Osteoblast (primary cell): ENCODE measurements at regions not wholly inside any gene's neighbourhood (a gene's known extent, or its start where the extent isn't known, plus 50 kb on each side); places are given as distances from the start of the nearest gene placed in this dataset.
"Not testable (repeated sequence)": the region's sequence is repeated elsewhere in the genome, so short reads cannot be mapped to it uniquely, and the experiment has no call there.

Experiments used
- DNase-seq: peaks from one replicate; pipeline ENCODE4 v3.0.0; 2011; ENCODE audit warnings: low spot score, mixed read lengths; ENCODE audit not compliant: insufficient read length; ENCODE audit errors: missing footprints
- H2AFZ ChIP-seq: 2 replicates; pipeline ENCODE4 v1.6.0; 2011; ENCODE audit warnings: mild to moderate bottlenecking, low read length
- H3K27ac ChIP-seq: 2 replicates; pipeline ENCODE4 v1.5.1; 2011; ENCODE audit warnings: mild to moderate bottlenecking, low read depth, low read length, moderate library complexity
- H3K27me3 ChIP-seq: 2 replicates; pipeline ENCODE4 v1.6.0; 2012; ENCODE audit warnings: mild to moderate bottlenecking, control low read depth, inconsistent platforms, low read length, moderate library complexity; ENCODE audit not compliant: insufficient read depth
- H3K36me3 ChIP-seq: 2 replicates; pipeline ENCODE4 v1.5.1; 2011; ENCODE audit warnings: mild to moderate bottlenecking, low read length, control low read depth, moderate library complexity; ENCODE audit not compliant: insufficient read depth
- H3K4me1 ChIP-seq: 2 replicates; pipeline ENCODE4 v1.5.1; 2011; ENCODE audit warnings: mild to moderate bottlenecking, low read length, control low read depth, moderate library complexity; ENCODE audit not compliant: insufficient read depth
- H3K4me2 ChIP-seq: 2 replicates; pipeline ENCODE4 v1.6.0; 2011; ENCODE audit warnings: mild to moderate bottlenecking, low read length; ENCODE audit not compliant: insufficient read depth
- H3K4me3 ChIP-seq: fragments of 200-600 bp; sonication (generic); 3 replicates; pipeline ENCODE4 v1.5.1; 2012; ENCODE audit warnings: mild to moderate bottlenecking, low read length, inconsistent platforms; ENCODE audit not compliant: insufficient read depth
- H3K79me2 ChIP-seq: 2 replicates; pipeline ENCODE4 v1.6.0; 2012; ENCODE audit warnings: mild to moderate bottlenecking, low read length, control low read depth, inconsistent platforms; ENCODE audit not compliant: insufficient read depth
- H3K9me3 ChIP-seq: 2 replicates; pipeline ENCODE4 v1.5.1; 2011; ENCODE audit warnings: low read depth, low read length, control low read depth
- H4K20me1 ChIP-seq: 2 replicates; pipeline ENCODE4 v1.6.0; 2012; ENCODE audit warnings: mild to moderate bottlenecking, low read length, control low read depth; ENCODE audit not compliant: insufficient read depth
- TF ChIP-seq, protein P1 (sequence below): IDR thresholded peaks from 2 replicates; pipeline ENCODE4 v1.5.1; 2011; ENCODE audit warnings: mild to moderate bottlenecking, low read depth, low read length, moderate library complexity; ENCODE audit errors: extremely low read depth

DNA sequence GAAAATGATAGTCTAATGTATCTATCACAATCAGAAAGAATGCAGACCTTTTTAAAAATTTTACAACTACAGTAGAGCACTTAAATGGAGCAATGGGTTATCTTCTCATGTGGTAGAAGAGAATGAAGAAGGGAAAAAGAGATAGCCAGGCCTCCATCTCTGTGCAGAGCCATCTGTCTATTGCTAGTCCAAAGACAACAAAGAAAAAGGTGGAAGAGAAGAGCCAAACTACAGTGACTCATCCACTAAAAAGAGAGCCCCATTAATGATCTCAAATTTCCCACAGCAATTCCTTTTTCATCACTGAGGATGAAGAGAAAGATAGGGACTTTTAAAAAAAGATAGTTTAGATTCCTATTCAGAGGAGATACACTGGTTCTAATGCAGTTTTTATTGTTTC lies 232.9 kb downstream of the ATXN7L3B start:
- H3K27ac ChIP-seq, result no peak overlapping the region
- no peaks in the 10 kb centered on the region for H4K20me1 ChIP-seq
- TF ChIP-seq, protein P1, sequence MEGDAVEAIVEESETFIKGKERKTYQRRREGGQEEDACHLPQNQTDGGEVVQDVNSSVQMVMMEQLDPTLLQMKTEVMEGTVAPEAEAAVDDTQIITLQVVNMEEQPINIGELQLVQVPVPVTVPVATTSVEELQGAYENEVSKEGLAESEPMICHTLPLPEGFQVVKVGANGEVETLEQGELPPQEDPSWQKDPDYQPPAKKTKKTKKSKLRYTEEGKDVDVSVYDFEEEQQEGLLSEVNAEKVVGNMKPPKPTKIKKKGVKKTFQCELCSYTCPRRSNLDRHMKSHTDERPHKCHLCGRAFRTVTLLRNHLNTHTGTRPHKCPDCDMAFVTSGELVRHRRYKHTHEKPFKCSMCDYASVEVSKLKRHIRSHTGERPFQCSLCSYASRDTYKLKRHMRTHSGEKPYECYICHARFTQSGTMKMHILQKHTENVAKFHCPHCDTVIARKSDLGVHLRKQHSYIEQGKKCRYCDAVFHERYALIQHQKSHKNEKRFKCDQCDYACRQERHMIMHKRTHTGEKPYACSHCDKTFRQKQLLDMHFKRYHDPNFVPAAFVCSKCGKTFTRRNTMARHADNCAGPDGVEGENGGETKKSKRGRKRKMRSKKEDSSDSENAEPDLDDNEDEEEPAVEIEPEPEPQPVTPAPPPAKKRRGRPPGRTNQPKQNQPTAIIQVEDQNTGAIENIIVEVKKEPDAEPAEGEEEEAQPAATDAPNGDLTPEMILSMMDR, result no peak
- DNase-seq, result no peak
- H3K4me1 ChIP-seq, result no peaks in the 10 kb centered on the region
- H3K4me3 ChIP-seq, result no peak overlapping the region
- no peaks in the 10 kb centered on the region for H3K79me2 ChIP-seq
- no peak overlapping the region for H2AFZ ChIP-seq
- no peaks in the 10 kb centered on the region for H3K36me3 ChIP-seq
- H3K4me2 ChIP-seq, result no peak overlapping the region
- no peaks in the 10 kb centered on the region for H3K27me3 ChIP-seq
- H3K9me3 ChIP-seq, result no peaks in the 10 kb centered on the region

DNA sequence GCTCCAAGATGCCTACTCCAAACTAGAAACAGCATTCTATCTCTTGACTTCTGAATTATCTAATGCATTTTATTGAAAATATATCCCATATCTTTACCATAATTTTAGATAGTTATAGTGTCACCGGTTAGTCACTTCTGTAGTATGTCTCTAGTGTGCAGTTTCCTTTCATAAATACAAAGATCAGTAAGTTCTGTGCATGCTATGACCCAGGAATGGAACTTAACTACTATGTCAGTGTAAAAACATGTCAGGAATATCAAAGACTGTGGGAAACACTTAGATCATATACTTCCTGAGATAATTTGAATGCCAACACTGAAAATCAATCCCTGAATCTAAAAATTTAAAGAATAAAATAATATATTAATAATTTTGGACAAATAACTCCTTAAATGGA lies 237.6 kb downstream of the ATXN7L3B start:
- TF ChIP-seq, protein P1, result no peak
- H3K27ac ChIP-seq, result no peak overlapping the region
- no peak overlapping the region for H2AFZ ChIP-seq
- H3K27me3 ChIP-seq, result no peaks in the 10 kb centered on the region
- H3K79me2 ChIP-seq, result no peaks in the 10 kb centered on the region
- H3K36me3 ChIP-seq, result no peaks in the 10 kb centered on the region
- peaks cover 6% of the 10 kb centered on the region for H3K4me1 ChIP-seq
- no peaks in the 10 kb centered on the region for H4K20me1 ChIP-seq
- no peak for DNase-seq
- H3K4me2 ChIP-seq, result no peak overlapping the region
- no peaks in the 10 kb centered on the region for H3K9me3 ChIP-seq
- no peak overlapping the region for H3K4me3 ChIP-seq

DNA sequence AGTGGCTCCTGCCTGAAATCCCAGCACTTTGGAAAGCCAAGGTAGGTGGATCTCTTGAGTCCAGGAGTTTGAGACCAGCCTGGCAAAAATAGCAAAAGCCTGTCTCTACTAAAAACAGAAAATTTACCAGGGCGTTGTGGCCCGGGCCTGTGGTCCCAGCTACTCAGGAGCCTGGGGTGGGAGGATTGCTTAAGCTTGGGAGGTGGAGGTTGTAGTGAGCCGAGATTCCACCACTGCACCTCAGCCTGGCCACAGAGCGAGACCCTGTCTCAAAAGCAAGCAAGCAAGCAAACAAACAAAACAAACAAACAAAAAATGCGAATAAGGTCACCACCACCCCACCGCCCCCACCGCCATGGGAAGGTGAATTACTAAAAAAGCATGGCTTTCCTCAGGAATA lies 238.7 kb downstream of the ATXN7L3B start:
- no peak overlapping the region for H2AFZ ChIP-seq
- peaks cover 16% of the 10 kb centered on the region for H3K4me1 ChIP-seq
- no peak overlapping the region for H3K4me3 ChIP-seq
- H3K4me2 ChIP-seq, result no peak overlapping the region
- DNase-seq, result no peak
- no peaks in the 10 kb centered on the region for H3K27me3 ChIP-seq
- no peaks in the 10 kb centered on the region for H3K9me3 ChIP-seq
- H4K20me1 ChIP-seq, result no peaks in the 10 kb centered on the region
- no peaks in the 10 kb centered on the region for H3K79me2 ChIP-seq
- TF ChIP-seq, protein P1, result no peak
- no peaks in the 10 kb centered on the region for H3K36me3 ChIP-seq
- H3K27ac ChIP-seq, result no peak overlapping the region

DNA sequence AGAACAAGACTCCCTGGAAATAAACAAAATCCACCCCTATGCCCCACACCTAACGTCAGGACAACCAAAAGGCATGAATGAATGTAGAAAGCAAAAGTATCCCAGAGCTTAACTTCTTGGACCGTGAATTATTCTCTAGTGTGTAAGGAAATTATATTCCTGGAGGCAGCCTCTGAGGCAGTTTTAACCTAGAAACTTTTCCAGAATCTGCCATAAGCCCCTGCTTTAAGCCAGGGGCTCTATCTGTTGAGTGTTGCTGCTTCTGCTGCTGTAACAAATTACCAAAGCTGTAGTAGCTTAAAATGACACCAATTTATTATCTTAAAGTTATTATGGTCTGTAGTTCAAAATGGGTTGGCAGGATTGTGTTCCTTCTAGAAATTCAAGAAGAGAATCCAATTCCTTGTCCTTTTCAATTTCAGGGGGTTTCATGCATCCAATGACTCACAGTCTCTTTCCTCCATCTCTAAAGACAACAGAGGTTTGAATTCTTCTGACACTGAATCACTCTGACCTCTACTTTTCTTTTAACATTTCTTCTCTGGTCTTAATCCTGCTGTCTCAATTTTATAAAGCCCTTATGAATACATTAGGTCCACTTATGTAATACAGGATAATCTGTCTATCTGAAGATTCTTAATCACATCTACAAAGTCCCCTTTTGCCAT lies 242.7 kb downstream of the ATXN7L3B start:
- Histone ChIP-seq H3K4me1 (peaks cover 25% of the 10 kb centered on the region), H4K20me1 (no peaks in the 10 kb centered on the region), H3K36me3 (no peaks in the 10 kb centered on the region), H3K4me3 (no peak overlapping the region), H3K27me3 (no peaks in the 10 kb centered on the region), H2AFZ (peak overlapping the region; percentile 30), H3K79me2 (no peaks in the 10 kb centered on the region), H3K9me3 (no peaks in the 10 kb centered on the region), H3K4me2 (peak overlapping the region; percentile 21), H3K27ac (no peak overlapping the region)
- TF ChIP-seq, protein P1, result no peak
- peak; percentile 14 for DNase-seq

DNA sequence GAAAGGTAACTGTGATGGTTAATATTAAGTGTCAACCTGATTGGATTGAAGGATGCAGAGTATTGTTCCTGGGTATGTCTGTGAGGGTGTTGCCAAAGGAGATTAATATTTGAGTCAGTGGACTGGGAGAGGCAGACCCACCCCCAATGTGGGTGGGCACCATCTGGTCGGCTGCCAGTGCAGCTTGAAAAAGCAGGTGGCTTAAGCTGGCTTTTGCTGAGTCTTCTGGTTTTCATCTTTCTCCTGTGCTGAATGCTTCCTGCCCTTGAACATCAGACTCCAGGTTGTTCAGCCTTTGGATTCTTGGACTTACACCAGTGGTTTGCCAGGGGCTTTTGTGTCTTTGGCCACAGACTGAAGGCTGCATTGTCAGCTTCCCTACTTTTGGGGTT lies 243.2 kb downstream of the ATXN7L3B start:
- H3K9me3 ChIP-seq, DNase-seq, H3K36me3 ChIP-seq, H3K27ac ChIP-seq, H4K20me1 ChIP-seq, H3K79me2 ChIP-seq, H3K27me3 ChIP-seq, H3K4me2 ChIP-seq, H3K4me3 ChIP-seq: not testable (repeated sequence)
- H3K4me1 ChIP-seq, result peaks cover 25% of the 10 kb centered on the region
- peak overlapping the region; percentile 30 for H2AFZ ChIP-seq
